Natural killer cell (primary cell): ENCODE measurements at regions not wholly inside any gene's neighbourhood (a gene's known extent, or its start where the extent isn't known, plus 50 kb on each side); places are given as distances from the start of the nearest gene placed in this dataset.

ENCODE experiments used
- ATAC-seq, 3 donors: fragments of 150-1000 bp in 2 of 3; fragments of 200-7000 bp in 1 of 3; cut with Tn5 transposase; 1 replicate in 1 of 3; 2 replicates in 2 of 3; pipeline ENCODE4 v1.10.0; 2021; ENCODE audit warnings: mild to moderate bottlenecking in 2 of 3, moderate library complexity in 2 of 3
- DNase-seq, 2 donors: peaks; one replicate each; pipeline versions ENCODE4 v3.0.0 to v3.0.0-alpha.2; 2013 to 2021; ENCODE audit warnings: mixed read lengths in 1 of 2
- H3K27ac ChIP-seq: one replicate; pipeline ENCODE4 v1.5.1; 2013; ENCODE audit warnings: mild to moderate bottlenecking, low read length
- H3K27me3 ChIP-seq: one replicate; pipeline ENCODE4 v1.6.1; 2013; ENCODE audit warnings: low read length; ENCODE audit not compliant: control insufficient read depth, insufficient read depth
- H3K36me3 ChIP-seq: one replicate; pipeline ENCODE4 v1.6.1; 2013; ENCODE audit warnings: low read length; ENCODE audit not compliant: control insufficient read depth, insufficient read depth
- H3K4me1 ChIP-seq: one replicate; pipeline ENCODE4 v1.6.1; 2013; ENCODE audit warnings: low read length; ENCODE audit not compliant: control insufficient read depth, insufficient read depth
- H3K4me3 ChIP-seq: one replicate; pipeline ENCODE4 v1.5.1; 2013; ENCODE audit warnings: low read length
- H3K9me3 ChIP-seq: one replicate; pipeline ENCODE4 v1.6.1; 2013; ENCODE audit warnings: low read length; ENCODE audit not compliant: control insufficient read depth, insufficient read depth
- H3K27ac Mint-ChIP-seq, 2 donors: one replicate each; pipeline ENCODE4 v1.8.0; 2022; ENCODE audit warnings: mild to moderate bottlenecking in 2 of 2, mixed read lengths in 2 of 2, moderate library complexity in 1 of 2
- H3K27me3 Mint-ChIP-seq, 2 donors: one replicate each; pipeline ENCODE4 v1.8.0; 2022; ENCODE audit warnings: low read depth in 2 of 2, mixed read lengths in 2 of 2
- H3K36me3 Mint-ChIP-seq: one replicate; pipeline ENCODE4 v1.8.0; 2022; ENCODE audit warnings: mixed read lengths
- H3K4me1 Mint-ChIP-seq, 2 donors: one replicate each; pipeline ENCODE4 v1.8.0; 2022; ENCODE audit warnings: mixed read lengths in 2 of 2
- H3K4me3 Mint-ChIP-seq: one replicate; pipeline ENCODE4 v1.8.0; 2022; ENCODE audit warnings: mild to moderate bottlenecking, moderate library complexity, mixed read lengths
- H3K9me3 Mint-ChIP-seq, 2 donors: one replicate each; pipeline ENCODE4 v1.8.0; 2022; ENCODE audit warnings: mixed read lengths in 2 of 2
- WGBS: methylation state at CpG from one replicate; pipeline ENCODE4 v1.1.7; 2013; ENCODE audit warnings: missing lambda C conversion rate; ENCODE audit not compliant: insufficient coverage; 5-methylcytosine and 5-hydroxymethylcytosine counted together
- intact Hi-C: fragments of 100-400 bp; cut with micrococcal nuclease; formaldehyde crosslinking; loops from one replicate; pipeline ENCODE4 v1.14.2; 2022
- TF ChIP-seq, protein P1 (sequence below): fragments of 200-600 bp; IDR thresholded peaks from one replicate; pipeline ENCODE4 v1.8.0; 2022; ENCODE audit warnings: antibody characterized with exemption

DNA sequence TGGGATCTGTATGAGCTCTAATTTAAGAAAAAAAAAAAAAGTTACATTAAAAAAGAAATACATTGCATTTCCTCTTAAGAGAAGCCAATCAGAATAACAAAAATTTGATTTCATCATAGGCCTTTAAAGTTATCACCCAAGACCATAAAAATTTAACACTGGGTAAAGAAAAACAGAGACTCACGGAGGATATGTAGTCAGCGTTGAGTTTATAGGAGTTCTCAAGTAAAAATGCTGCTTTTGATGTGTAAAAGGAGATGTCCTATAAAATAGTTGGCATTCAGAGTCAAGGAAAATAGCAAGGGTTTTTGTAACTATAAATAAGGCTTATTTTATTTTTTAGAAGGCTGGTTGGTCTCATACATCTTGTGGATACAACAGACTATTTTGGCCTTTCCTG lies 191.1 kb downstream of the EFNB2 start:
- H3K4me3 ChIP-seq = no peak overlapping the region
- WGBS = 87% methylated on average over 2 of the region's 2 CpGs
- no peak overlapping the region for H3K27ac Mint-ChIP-seq
- H3K4me1 ChIP-seq = no peaks in the 10 kb centered on the region
- no peaks in the 10 kb centered on the region for H3K36me3 ChIP-seq
- no peaks in the 10 kb centered on the region for H3K9me3 ChIP-seq
- no peak overlapping the region for H3K27ac ChIP-seq
- peaks cover 0 to 2% of the 10 kb centered on the region in 2 donors for H3K27me3 Mint-ChIP-seq
- no peak overlapping the region for H3K4me3 Mint-ChIP-seq
- DNase-seq = no peak
- no peak for ATAC-seq
- H3K27me3 ChIP-seq = peaks cover 16% of the 10 kb centered on the region
- no peaks in the 10 kb centered on the region for H3K4me1 Mint-ChIP-seq
- peaks cover 5 to 14% of the 10 kb centered on the region in 2 donors for H3K9me3 Mint-ChIP-seq
- peaks cover 15% of the 10 kb centered on the region for H3K36me3 Mint-ChIP-seq
- intact Hi-C loops = no loop called here
- TF ChIP-seq, protein P1, sequence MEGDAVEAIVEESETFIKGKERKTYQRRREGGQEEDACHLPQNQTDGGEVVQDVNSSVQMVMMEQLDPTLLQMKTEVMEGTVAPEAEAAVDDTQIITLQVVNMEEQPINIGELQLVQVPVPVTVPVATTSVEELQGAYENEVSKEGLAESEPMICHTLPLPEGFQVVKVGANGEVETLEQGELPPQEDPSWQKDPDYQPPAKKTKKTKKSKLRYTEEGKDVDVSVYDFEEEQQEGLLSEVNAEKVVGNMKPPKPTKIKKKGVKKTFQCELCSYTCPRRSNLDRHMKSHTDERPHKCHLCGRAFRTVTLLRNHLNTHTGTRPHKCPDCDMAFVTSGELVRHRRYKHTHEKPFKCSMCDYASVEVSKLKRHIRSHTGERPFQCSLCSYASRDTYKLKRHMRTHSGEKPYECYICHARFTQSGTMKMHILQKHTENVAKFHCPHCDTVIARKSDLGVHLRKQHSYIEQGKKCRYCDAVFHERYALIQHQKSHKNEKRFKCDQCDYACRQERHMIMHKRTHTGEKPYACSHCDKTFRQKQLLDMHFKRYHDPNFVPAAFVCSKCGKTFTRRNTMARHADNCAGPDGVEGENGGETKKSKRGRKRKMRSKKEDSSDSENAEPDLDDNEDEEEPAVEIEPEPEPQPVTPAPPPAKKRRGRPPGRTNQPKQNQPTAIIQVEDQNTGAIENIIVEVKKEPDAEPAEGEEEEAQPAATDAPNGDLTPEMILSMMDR = no peak

DNA sequence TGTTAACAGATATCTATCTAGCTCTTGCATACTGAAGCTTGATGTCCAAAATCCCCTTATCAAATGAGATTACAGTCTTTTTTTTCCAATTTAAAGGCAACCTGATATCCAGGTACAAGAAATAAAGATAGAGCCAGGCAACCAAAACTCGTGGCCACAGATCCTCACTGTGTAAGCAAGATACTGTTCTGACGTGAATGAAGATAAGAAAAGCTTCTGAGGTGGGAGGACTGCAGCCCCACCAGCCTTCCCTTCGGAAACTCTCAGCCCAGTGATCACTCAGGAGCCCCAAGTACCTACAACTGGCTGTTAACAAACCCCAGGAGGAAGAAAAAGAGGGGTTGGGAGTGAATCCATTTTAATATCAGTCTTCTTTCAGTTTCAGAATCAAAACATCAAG lies 191.6 kb downstream of the EFNB2 start:
- Histone ChIP-seq H3K27ac (no peak overlapping the region), H3K4me3 (no peak overlapping the region), H3K9me3 (no peaks in the 10 kb centered on the region), H3K36me3 (no peaks in the 10 kb centered on the region), H3K4me1 (no peaks in the 10 kb centered on the region), H3K27me3 (peaks cover 11% of the 10 kb centered on the region)
- Mint-ChIP-seq H3K9me3 (peaks cover 7 to 16% of the 10 kb centered on the region in 2 donors), H3K36me3 (peaks cover 20% of the 10 kb centered on the region), H3K27me3 (peaks cover 0 to 1% of the 10 kb centered on the region in 2 donors), H3K4me3 (no peak overlapping the region), H3K4me1 (no peaks in the 10 kb centered on the region), H3K27ac (no peak overlapping the region)
- TF ChIP-seq, protein P1 = no peak
- ATAC-seq (no peak), DNase-seq (no peak)
- intact Hi-C loops = no loop called here
- 59% methylated on average over 2 of the region's 3 CpGs for WGBS

DNA sequence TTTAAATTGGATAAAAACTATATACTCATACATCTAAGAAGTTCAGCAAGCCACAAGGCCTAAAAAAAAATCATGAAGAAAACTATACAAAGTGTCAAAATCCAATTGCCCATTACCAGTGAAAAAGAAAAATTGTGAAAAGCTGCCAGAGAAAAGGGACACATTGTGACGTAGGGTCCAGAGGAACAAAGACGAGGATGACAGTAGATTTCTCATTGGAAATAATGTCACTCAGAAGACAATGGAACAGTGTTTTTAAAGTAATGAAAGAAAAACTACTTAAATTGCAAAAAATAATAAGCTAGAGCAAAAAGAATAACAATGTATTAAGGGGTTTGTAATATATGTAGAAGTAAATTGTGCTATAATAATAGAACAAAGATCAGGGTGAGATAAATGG lies 195.2 kb downstream of the EFNB2 start:
- H3K4me3 Mint-ChIP-seq = no peak overlapping the region
- H3K36me3 Mint-ChIP-seq = peaks cover 20% of the 10 kb centered on the region
- Histone ChIP-seq H3K9me3 (no peaks in the 10 kb centered on the region), H3K27me3 (no peaks in the 10 kb centered on the region), H3K4me3 (no peak overlapping the region), H3K4me1 (no peaks in the 10 kb centered on the region), H3K27ac (no peak overlapping the region), H3K36me3 (no peaks in the 10 kb centered on the region)
- DNase-seq = no peak
- no peaks in the 10 kb centered on the region for H3K27me3 Mint-ChIP-seq
- H3K4me1 Mint-ChIP-seq = no peaks in the 10 kb centered on the region
- WGBS = 86% methylated on average over 2 of the region's 2 CpGs
- TF ChIP-seq, protein P1 = no peak
- peaks cover 11 to 20% of the 10 kb centered on the region in 2 donors for H3K9me3 Mint-ChIP-seq
- no peak overlapping the region for H3K27ac Mint-ChIP-seq
- intact Hi-C loops = no loop called here
- no peak for ATAC-seq

DNA sequence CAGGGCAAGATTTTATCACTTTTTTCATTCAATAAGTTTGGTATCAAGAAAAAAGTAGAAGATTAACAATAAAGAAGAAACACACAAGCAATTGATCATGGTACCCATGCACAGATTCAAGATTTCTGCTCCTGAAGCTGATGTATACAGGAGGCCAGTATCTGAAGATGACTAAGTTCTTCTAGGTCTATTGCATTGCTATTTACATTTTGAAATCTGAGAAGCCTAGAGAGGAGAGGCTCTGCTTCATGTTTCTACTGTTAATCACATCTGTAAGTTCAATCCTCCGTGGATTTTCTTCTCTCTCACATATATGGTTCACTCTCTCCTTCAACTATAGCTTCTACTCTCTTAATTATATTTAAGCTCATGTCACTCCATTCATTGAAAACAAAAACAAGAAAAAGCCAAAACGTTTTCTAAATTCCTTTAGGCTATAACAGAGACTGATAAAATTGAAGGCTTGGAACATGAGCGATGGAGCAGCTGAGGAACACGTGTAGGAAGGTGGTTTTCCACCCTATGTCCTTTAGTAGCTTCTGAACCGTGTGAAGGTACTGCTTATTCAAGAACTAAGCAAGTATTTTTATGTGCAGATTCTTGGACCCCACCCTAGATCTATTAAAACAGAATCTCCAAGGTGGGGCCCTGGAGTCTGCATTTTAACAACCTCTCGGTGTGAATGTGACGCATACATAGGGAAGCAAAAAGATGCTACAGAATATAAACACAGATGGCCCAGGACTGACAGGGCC lies 198.2 kb downstream of the EFNB2 start:
- Histone ChIP-seq H3K36me3 (no peaks in the 10 kb centered on the region), H3K9me3 (no peaks in the 10 kb centered on the region), H3K27me3 (no peaks in the 10 kb centered on the region), H3K4me1 (no peaks in the 10 kb centered on the region), H3K4me3 (no peak overlapping the region), H3K27ac (no peak overlapping the region)
- DNase-seq (no peak), ATAC-seq (no peak)
- no peak overlapping the region for H3K4me3 Mint-ChIP-seq
- peaks cover 11 to 20% of the 10 kb centered on the region in 2 donors for H3K9me3 Mint-ChIP-seq
- H3K36me3 Mint-ChIP-seq = peaks cover 20% of the 10 kb centered on the region
- TF ChIP-seq, protein P1 = no peak
- no peaks in the 10 kb centered on the region for H3K27me3 Mint-ChIP-seq
- 92% methylated on average over 7 of the region's 7 CpGs for WGBS
- H3K4me1 Mint-ChIP-seq = no peaks in the 10 kb centered on the region
- H3K27ac Mint-ChIP-seq = no peak overlapping the region
- intact Hi-C loops = no loop called here
